B cell (primary cell): ENCODE measurements at regions not wholly inside any gene's neighbourhood (a gene's known extent, or its start where the extent isn't known, plus 50 kb on each side); places are given as distances from the start of the nearest gene placed in this dataset.

Experiments
- ATAC-seq: fragments of 200-7000 bp; cut with Tn5 transposase; one replicate; pipeline ENCODE4 v1.10.0; 2021; ENCODE audit warnings: low read depth, mild to moderate bottlenecking, moderate number of reproducible peaks, moderate library complexity
- CTCF ChIA-PET: fragments of 350-600 bp; sonication (Branson Sonifier 250); formaldehyde crosslinking; loops from one replicate; lab custom pipeline; 2021; ENCODE audit warnings: antibody characterized with exemption, inconsistent platforms; lab: Charles Lee
- POLR2A ChIA-PET: fragments of 350-600 bp; sonication (Branson Sonifier 250); formaldehyde crosslinking; loops from one replicate; lab custom pipeline; 2021; ENCODE audit warnings: antibody characterized with exemption; lab: Charles Lee
- DNase-seq: peaks from one replicate; pipeline ENCODE4 v3.0.0; 2013
- H2AFZ ChIP-seq: 2 replicates; pipeline ENCODE4 v1.6.1; 2012; ENCODE audit warnings: mild to moderate bottlenecking, low read depth, low read length; ENCODE audit not compliant: insufficient read depth, poor library complexity, severe bottlenecking
- H3K27ac ChIP-seq, 2 donors: 1 replicate in 1 of 2; 2 replicates in 1 of 2; pipeline ENCODE4 v1.5.1; 2012 to 2013; ENCODE audit warnings: low read length in 2 of 2, mild to moderate bottlenecking in 2 of 2, moderate library complexity in 1 of 2
- H3K27me3 ChIP-seq, 4 experiments: fragments of 200-600 bp in 1 of 4; sonication (generic) in 1 of 4; replicated peaks in 1 of 4; 1 replicate in 2 of 4; 2 replicates in 2 of 4; pipeline versions ENCODE4 v1.6.1 to v1.7.0; 2013 to 2016; ENCODE audit warnings: low read length in 3 of 4, mild to moderate bottlenecking in 2 of 4, mixed read lengths in 1 of 4, moderate library complexity in 1 of 4; ENCODE audit not compliant: insufficient read depth in 4 of 4, control insufficient read depth in 3 of 4; ENCODE audit errors: control extremely low read depth in 1 of 4
- H3K36me3 ChIP-seq, 2 experiments: replicated peaks in 1 of 2; 1 replicate in 1 of 2; 2 replicates in 1 of 2; pipeline versions ENCODE4 v1.6.1 to v1.7.1; 2013; ENCODE audit warnings: low read length in 1 of 2; ENCODE audit not compliant: insufficient read depth in 2 of 2, control insufficient read depth in 1 of 2; ENCODE audit errors: control extremely low read depth in 1 of 2, extremely low read depth in 1 of 2
- H3K4me1 ChIP-seq, 2 donors: fragments of 200-600 bp in 1 of 2; sonication (generic) in 1 of 2; 1 replicate in 1 of 2; 2 replicates in 1 of 2; pipeline versions ENCODE4 v1.5.1 to v1.6.1; 2013 to 2017; ENCODE audit warnings: low read length in 2 of 2; ENCODE audit not compliant: control insufficient read depth in 2 of 2, insufficient read depth in 2 of 2
- H3K4me2 ChIP-seq: replicated peaks from 2 replicates; pipeline ENCODE3; 2012; ENCODE audit warnings: mild to moderate bottlenecking, low read depth, low read length; ENCODE audit not compliant: poor library complexity, severe bottlenecking
- H3K4me3 ChIP-seq, 5 experiments: fragments of 200-600 bp in 1 of 5; sonication (generic) in 1 of 5; 1 replicate in 3 of 5; 2 replicates in 2 of 5; pipeline versions ENCODE4 v1.5.1 to v1.7.0; 2011 to 2016; ENCODE audit warnings: low read length in 4 of 5, mild to moderate bottlenecking in 4 of 5, low read depth in 2 of 5, control low read depth in 1 of 5, moderate library complexity in 1 of 5; ENCODE audit not compliant: insufficient read depth in 1 of 5; ENCODE audit errors: control extremely low read depth in 1 of 5, extremely low read depth in 1 of 5
- H3K79me2 ChIP-seq: fragments of 200-600 bp; sonication (generic); one replicate; pipeline ENCODE4 v1.6.0; 2016; ENCODE audit warnings: low read length; ENCODE audit not compliant: control insufficient read depth, insufficient read depth
- H3K9ac ChIP-seq: fragments of 200-600 bp; sonication (generic); 2 replicates; pipeline ENCODE4 v1.6.1; 2017; ENCODE audit warnings: mild to moderate bottlenecking, low read length, moderate library complexity
- H3K9me3 ChIP-seq, 3 donors: one replicate each; pipeline versions ENCODE4 v1.6.1 to v1.7.1; 2013; ENCODE audit warnings: low read length in 2 of 3; ENCODE audit not compliant: control insufficient read depth in 2 of 3, insufficient read depth in 1 of 3; ENCODE audit errors: control extremely low read depth in 1 of 3
- H4K20me1 ChIP-seq: 2 replicates; pipeline ENCODE4 v1.6.0; 2012; ENCODE audit warnings: mild to moderate bottlenecking, low read length; ENCODE audit not compliant: insufficient read depth, control insufficient read depth, poor library complexity, severe bottlenecking
- H3K27ac Mint-ChIP-seq: one replicate; pipeline ENCODE4 v1.8.0; 2021; ENCODE audit warnings: mixed read lengths
- H3K27me3 Mint-ChIP-seq: one replicate; pipeline ENCODE4 v1.8.0; 2021; ENCODE audit warnings: mixed read lengths
- H3K4me1 Mint-ChIP-seq: one replicate; pipeline ENCODE4 v1.8.0; 2021; ENCODE audit warnings: mixed read lengths
- H3K4me3 Mint-ChIP-seq: one replicate; pipeline ENCODE4 v1.8.0; 2021; ENCODE audit warnings: mixed read lengths
- H3K9me3 Mint-ChIP-seq: one replicate; pipeline ENCODE4 v1.8.0; 2022; ENCODE audit warnings: mixed read lengths; ENCODE audit not compliant: insufficient read depth
- CTCF ChIP-seq: fragments of 200-600 bp; IDR thresholded peaks from one replicate; pipeline ENCODE4 v1.8.0; 2022; ENCODE audit warnings: antibody characterized with exemption, mild to moderate bottlenecking
- EZH2 ChIP-seq: IDR thresholded peaks from 2 replicates; pipeline ENCODE4 v1.6.1; 2012; ENCODE audit warnings: borderline replicate concordance, low read depth, mild to moderate bottlenecking, moderate library complexity, low read length; ENCODE audit not compliant: insufficient read depth, poor library complexity, severe bottlenecking
- WGBS: methylation state at CpG from one replicate; pipeline ENCODE4 v1.1.5; 2013; ENCODE audit warnings: missing lambda C conversion rate; ENCODE audit not compliant: insufficient coverage; 5-methylcytosine and 5-hydroxymethylcytosine counted together
- intact Hi-C: fragments of 100-400 bp; cut with micrococcal nuclease; formaldehyde crosslinking; loops from one replicate; pipeline ENCODE4 v1.10.0; 2022

- no peaks in the 10 kb centered on the region for H4K20me1 ChIP-seq
- H3K9ac ChIP-seq: no peak overlapping the region
- WGBS: no CpG with 5 or more reads among the region's 1 CpG
- no peak overlapping the region for H3K27ac ChIP-seq
- H3K36me3 ChIP-seq: no peaks in the 10 kb centered on the region
- ATAC-seq (no peak), DNase-seq (no peak)
- Mint-ChIP-seq H3K27ac (no peak overlapping the region), H3K4me1 (peaks cover 17% of the 10 kb centered on the region), H3K9me3 (peaks cover 7% of the 10 kb centered on the region), H3K4me3 (no peak overlapping the region), H3K27me3 (no peaks in the 10 kb centered on the region)
- no peaks in the 10 kb centered on the region for H3K27me3 ChIP-seq
- intact Hi-C loops: no loop called here
- no peaks in the 10 kb centered on the region for H3K9me3 ChIP-seq
- H3K4me3 ChIP-seq: no peak overlapping the region
- ChIA-PET CTCF (interaction anchor here (1.1 to 2.5 kb wide), 2 partner anchors 12 to 28 kb away, joined by 4 to 9 read pairs; no protein-coding TSS in a partner anchor), POLR2A (no interaction called here)
- no peaks in the 10 kb centered on the region for H3K79me2 ChIP-seq
- H3K4me2 ChIP-seq: no peak overlapping the region
- peaks cover 14 to 15% of the 10 kb centered on the region in 2 donors for H3K4me1 ChIP-seq
- no peak for TF ChIP-seq CTCF
- no peak for TF ChIP-seq EZH2
- no peak overlapping the region for H2AFZ ChIP-seq
These were observed 159.9 kb downstream of the TMEM38B start for GRCh38 chr9:105854026-105854782.
